GM18870 (cell line): ENCODE measurements at regions not wholly inside any gene's neighbourhood (a gene's known extent, or its start where the extent isn't known, plus 50 kb on each side); places are given as distances from the start of the nearest gene placed in this dataset.
"Not testable (repeated sequence)": the region's sequence is repeated elsewhere in the genome, so short reads cannot be mapped to it uniquely, and the experiment has no call there.

Source experiments
- ATAC-seq: cut with Tn5 transposase; IDR thresholded peaks from one replicate; pipeline ENCODE4 v1.9.1; 2021; ENCODE audit warnings: moderate library complexity; ENCODE audit not compliant: unreplicated experiment

GRCh38 chr5:81830596-81830995 is 79.7 kb upstream of the SSBP2 start:
- ATAC-seq: no peak

GRCh38 chr5:81829242-81829641 is 78.3 kb upstream of the SSBP2 start:
- no peak for ATAC-seq

GRCh38 chr5:81827500-81827899 is 76.6 kb upstream of the SSBP2 start:
- no peak for ATAC-seq

GRCh38 chr5:81826128-81826527 is 75.2 kb upstream of the SSBP2 start:
- ATAC-seq: no peak

GRCh38 chr5:81825237-81825636 is 74.3 kb upstream of the SSBP2 start:
- no peak for ATAC-seq

- ATAC-seq: not testable (repeated sequence)
Observed at GRCh38 chr5:81823736-81824135, 72.8 kb upstream of the SSBP2 start.

GRCh38 chr5:81820863-81821262 is 70.0 kb upstream of the SSBP2 start:
- ATAC-seq: no peak

- no peak for ATAC-seq
Observed at GRCh38 chr5:81820318-81820636, 69.4 kb upstream of the SSBP2 start.

GRCh38 chr5:81819556-81820317 is 68.8 kb upstream of the SSBP2 start:
- no peak for ATAC-seq

GRCh38 chr5:81817980-81818379 is 67.1 kb upstream of the SSBP2 start:
- ATAC-seq: no peak

GRCh38 chr5:81817086-81817485 is 66.2 kb upstream of the SSBP2 start:
- ATAC-seq: no peak

- no peak for ATAC-seq
Observed at GRCh38 chr5:81815321-81815720, 64.4 kb upstream of the SSBP2 start.

- no peak for ATAC-seq
Observed at GRCh38 chr5:81808106-81808505, 57.2 kb upstream of the SSBP2 start.

GRCh38 chr5:81805086-81805485 is 54.2 kb upstream of the SSBP2 start:
- no peak for ATAC-seq

GRCh38 chr5:81803812-81804211 is 52.9 kb upstream of the SSBP2 start:
- ATAC-seq: no peak

- ATAC-seq: no peak
Observed at GRCh38 chr5:81802625-81803024, 51.7 kb upstream of the SSBP2 start.

GRCh38 chr5:81802020-81802419 is 51.1 kb upstream of the SSBP2 start:
- no peak for ATAC-seq

- ATAC-seq: no peak
Observed at GRCh38 chr5:81800797-81801196, 49.9 kb upstream of the SSBP2 start.
